ENCODE measurements at regions not wholly inside any gene's neighbourhood (a gene's known extent, or its start where the extent isn't known, plus 50 kb on each side); places are given as distances from the start of the nearest gene placed in this dataset.
A peak's percentile ranks its signal among the peaks of the same experiment; 100 is the strongest.

DNA sequence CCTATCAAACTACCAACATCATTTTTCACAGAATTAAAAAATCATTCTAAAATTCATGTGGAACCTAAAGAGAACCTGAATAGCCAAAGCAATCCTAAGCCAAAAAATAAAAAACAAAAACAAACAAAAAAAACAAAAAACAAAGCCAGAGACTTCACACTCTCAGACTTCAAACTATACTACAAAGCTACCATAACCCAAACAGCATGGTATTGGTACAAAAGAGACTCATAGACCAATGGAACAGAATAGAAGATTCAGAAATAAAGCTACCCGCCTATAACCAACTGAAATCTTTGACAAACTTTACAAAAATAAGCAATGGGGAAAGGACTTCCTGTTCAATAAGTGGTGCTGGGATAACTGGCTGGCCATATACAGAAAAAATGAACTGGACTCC lies 152.3 kb upstream of the SMIM31 start:
- Histone ChIP-seq H3K4me2 (ENCODE audit: insufficient read depth in 1 of 2, low read depth in 2 of 2, low read length in 2 of 2) (no peak overlapping the region), H3K4ac (replicated peaks; ENCODE audit: insufficient read length, low read depth, low read length) (no peak overlapping the region), H3K27ac (ENCODE audit: low read depth, low read length) (no peak overlapping the region), H2BK20ac (ENCODE audit: low read length) (no peak overlapping the region), H3K14ac (ENCODE audit: insufficient read length) (no peak overlapping the region), H2AFZ (ENCODE audit: low read length) (no peak overlapping the region), H3K9me3 (ENCODE audit: insufficient read depth in 2 of 2, low read depth in 1 of 2, low read length in 1 of 2) (peaks cover 0 to 2% of the 10 kb centered on the region in 2 experiments; a peak in 1 of 4 replicates), H4K91ac (replicated peaks; ENCODE audit: insufficient read length, low read length) (no peak overlapping the region), H4K20me1 (replicated peaks in 1 of 2; ENCODE audit: control insufficient read depth in 1 of 2, insufficient read depth in 2 of 2, low read length in 2 of 2) (no peaks in the 10 kb centered on the region), H3K18ac (ENCODE audit: extremely low read depth, low read length) (no peak overlapping the region), H3K4me3 (ENCODE audit: extremely low read depth in 1 of 4, insufficient read depth in 2 of 4, low read depth in 3 of 4, low read length in 4 of 4) (no peak overlapping the region), H3K36me3 (ENCODE audit: control insufficient read depth in 2 of 4, insufficient read depth in 4 of 4, low read length in 3 of 4) (no peaks in the 10 kb centered on the region; a peak in 1 of 8 replicates), H3K9ac (replicated peaks in 1 of 4; ENCODE audit: extremely low read depth in 1 of 4, low read depth in 3 of 4, low read length in 3 of 4) (no peak overlapping the region), H2BK12ac (ENCODE audit: low read depth, low read length) (no peak overlapping the region), H2AK5ac (ENCODE audit: low read depth, low read length) (no peak overlapping the region), H3K79me1 (ENCODE audit: low read depth, low read length) (no peaks in the 10 kb centered on the region), H3K4me1 (replicated peaks in 1 of 4; ENCODE audit: control insufficient read depth in 3 of 4, insufficient read depth in 4 of 4, low read length in 3 of 4) (no peaks in the 10 kb centered on the region), H2BK5ac (ENCODE audit: low read depth, low read length) (no peak overlapping the region), H3K79me2 (ENCODE audit: control insufficient read depth in 1 of 2, insufficient read depth in 2 of 2, low read length in 2 of 2) (no peaks in the 10 kb centered on the region), H4K8ac (ENCODE audit: extremely low read depth, insufficient read depth, low read length) (no peak overlapping the region), H2BK15ac (ENCODE audit: low read length) (no peak overlapping the region), H3K23ac (ENCODE audit: insufficient read length) (no peak overlapping the region), H3K56ac (replicated peaks; ENCODE audit: insufficient read length, low read depth, low read length) (no peak overlapping the region), H3K27me3 (replicated peaks in 1 of 4; ENCODE audit: control insufficient read depth in 3 of 4, extremely low read depth in 1 of 4, insufficient read depth in 3 of 4, low read length in 3 of 4) (peaks cover 0 to 1% (median 0%) of the 10 kb centered on the region in 4 experiments; a peak in 1 of 7 replicates), H3K23me2 (ENCODE audit: low read depth, low read length) (no peaks in the 10 kb centered on the region), H2BK120ac (replicated peaks; ENCODE audit: low read depth, low read length) (no peak overlapping the region), H4K5ac (ENCODE audit: insufficient read length, low read depth, low read length) (no peak overlapping the region)
- DNase-seq (ENCODE audit: low read depth in 1 of 2, low spot score in 2 of 2) (no peak), FAIRE-seq (no peak)
- CTCF ChIA-PET (ENCODE audit: partially characterized antibody), result no interaction called here
- TF ChIP-seq, protein P1, sequence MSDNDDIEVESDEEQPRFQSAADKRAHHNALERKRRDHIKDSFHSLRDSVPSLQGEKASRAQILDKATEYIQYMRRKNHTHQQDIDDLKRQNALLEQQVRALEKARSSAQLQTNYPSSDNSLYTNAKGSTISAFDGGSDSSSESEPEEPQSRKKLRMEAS (IDR thresholded peaks at IDR 0.05), result no peak
- peak; percentile 40; the same call in 1 of the 2 replicates for TF ChIP-seq KDM1A (IDR thresholded peaks at IDR 0.05; ENCODE audit: borderline replicate concordance, low read length)
- TF ChIP-seq ZNF274 (IDR thresholded peaks at IDR 0.05; ENCODE audit: borderline replicate concordance, extremely low read depth, low read length), result no peak
- no peak for TF ChIP-seq EGR1 (IDR thresholded peaks at IDR 0.05; ENCODE audit: borderline replicate concordance, low read depth, low read length)
- 100% methylated on average over 1 of the region's 1 CpG; no CpG with 5 or more reads in 1 of the 2 experiments for WGBS, 2 experiments (ENCODE audit: extremely low coverage in 1 of 2, insufficient coverage in 1 of 2, insufficient read length in 1 of 2, insufficient replicate concordance in 2 of 2, low coverage in 1 of 2, low lambda C conversion rate in 2 of 2, missing lambda C conversion rate in 1 of 2)
- POLR2A ChIA-PET (ENCODE audit: partially characterized antibody), result no interaction called here

Measured in H1 (cell line).